ENCODE measurements at regions not wholly inside any gene's neighbourhood (a gene's known extent, or its start where the extent isn't known, plus 50 kb on each side); places are given as distances from the start of the nearest gene placed in this dataset.

DNA sequence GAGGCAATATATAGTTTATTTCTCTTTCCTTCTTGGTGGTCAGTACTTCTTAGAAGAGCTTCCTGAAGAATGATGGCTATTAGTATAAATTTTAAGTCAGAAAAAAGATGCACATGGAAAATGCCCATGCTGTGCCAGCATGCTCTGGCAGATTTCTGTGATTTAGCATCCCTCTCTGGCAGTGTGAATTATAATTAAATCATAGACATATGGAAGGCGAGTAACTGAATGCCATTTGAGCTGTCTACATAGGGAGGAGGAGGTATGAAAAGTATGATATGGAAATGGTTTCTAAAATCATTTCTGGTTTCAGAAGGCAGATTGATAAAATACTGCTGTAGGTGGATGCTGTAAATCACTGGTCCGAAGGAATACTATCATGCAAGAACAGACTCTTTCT, 754.9 kb upstream of the LRATD1 start:
- DNase-seq (ENCODE audit: low read depth in 1 of 2, low spot score in 1 of 2), result no peak
- no peak overlapping the region for H3K27ac ChIP-seq (replicated peaks)
- H3K27me3 ChIP-seq (ENCODE audit: insufficient read depth, poor library complexity, severe bottlenecking), result no peaks in the 10 kb centered on the region
- TF ChIP-seq POLR2AphosphoS5 (IDR thresholded peaks at IDR 0.05; ENCODE audit: low read depth) (no peak), GABPA (IDR thresholded peaks at IDR 0.05; ENCODE audit: low read depth) (no peak), SPI1 (IDR thresholded peaks at IDR 0.05; ENCODE audit: borderline replicate concordance, low read depth) (no peak)
- TF ChIP-seq, protein P1, sequence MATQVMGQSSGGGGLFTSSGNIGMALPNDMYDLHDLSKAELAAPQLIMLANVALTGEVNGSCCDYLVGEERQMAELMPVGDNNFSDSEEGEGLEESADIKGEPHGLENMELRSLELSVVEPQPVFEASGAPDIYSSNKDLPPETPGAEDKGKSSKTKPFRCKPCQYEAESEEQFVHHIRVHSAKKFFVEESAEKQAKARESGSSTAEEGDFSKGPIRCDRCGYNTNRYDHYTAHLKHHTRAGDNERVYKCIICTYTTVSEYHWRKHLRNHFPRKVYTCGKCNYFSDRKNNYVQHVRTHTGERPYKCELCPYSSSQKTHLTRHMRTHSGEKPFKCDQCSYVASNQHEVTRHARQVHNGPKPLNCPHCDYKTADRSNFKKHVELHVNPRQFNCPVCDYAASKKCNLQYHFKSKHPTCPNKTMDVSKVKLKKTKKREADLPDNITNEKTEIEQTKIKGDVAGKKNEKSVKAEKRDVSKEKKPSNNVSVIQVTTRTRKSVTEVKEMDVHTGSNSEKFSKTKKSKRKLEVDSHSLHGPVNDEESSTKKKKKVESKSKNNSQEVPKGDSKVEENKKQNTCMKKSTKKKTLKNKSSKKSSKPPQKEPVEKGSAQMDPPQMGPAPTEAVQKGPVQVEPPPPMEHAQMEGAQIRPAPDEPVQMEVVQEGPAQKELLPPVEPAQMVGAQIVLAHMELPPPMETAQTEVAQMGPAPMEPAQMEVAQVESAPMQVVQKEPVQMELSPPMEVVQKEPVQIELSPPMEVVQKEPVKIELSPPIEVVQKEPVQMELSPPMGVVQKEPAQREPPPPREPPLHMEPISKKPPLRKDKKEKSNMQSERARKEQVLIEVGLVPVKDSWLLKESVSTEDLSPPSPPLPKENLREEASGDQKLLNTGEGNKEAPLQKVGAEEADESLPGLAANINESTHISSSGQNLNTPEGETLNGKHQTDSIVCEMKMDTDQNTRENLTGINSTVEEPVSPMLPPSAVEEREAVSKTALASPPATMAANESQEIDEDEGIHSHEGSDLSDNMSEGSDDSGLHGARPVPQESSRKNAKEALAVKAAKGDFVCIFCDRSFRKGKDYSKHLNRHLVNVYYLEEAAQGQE (IDR thresholded peaks at IDR 0.05; ENCODE audit: insufficient replicate concordance, low read depth), result no peak
- TF ChIP-seq, protein P2, sequence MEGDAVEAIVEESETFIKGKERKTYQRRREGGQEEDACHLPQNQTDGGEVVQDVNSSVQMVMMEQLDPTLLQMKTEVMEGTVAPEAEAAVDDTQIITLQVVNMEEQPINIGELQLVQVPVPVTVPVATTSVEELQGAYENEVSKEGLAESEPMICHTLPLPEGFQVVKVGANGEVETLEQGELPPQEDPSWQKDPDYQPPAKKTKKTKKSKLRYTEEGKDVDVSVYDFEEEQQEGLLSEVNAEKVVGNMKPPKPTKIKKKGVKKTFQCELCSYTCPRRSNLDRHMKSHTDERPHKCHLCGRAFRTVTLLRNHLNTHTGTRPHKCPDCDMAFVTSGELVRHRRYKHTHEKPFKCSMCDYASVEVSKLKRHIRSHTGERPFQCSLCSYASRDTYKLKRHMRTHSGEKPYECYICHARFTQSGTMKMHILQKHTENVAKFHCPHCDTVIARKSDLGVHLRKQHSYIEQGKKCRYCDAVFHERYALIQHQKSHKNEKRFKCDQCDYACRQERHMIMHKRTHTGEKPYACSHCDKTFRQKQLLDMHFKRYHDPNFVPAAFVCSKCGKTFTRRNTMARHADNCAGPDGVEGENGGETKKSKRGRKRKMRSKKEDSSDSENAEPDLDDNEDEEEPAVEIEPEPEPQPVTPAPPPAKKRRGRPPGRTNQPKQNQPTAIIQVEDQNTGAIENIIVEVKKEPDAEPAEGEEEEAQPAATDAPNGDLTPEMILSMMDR (IDR thresholded peaks at IDR 0.05; ENCODE audit: insufficient read depth, low read length), result no peak
- no peak overlapping the region for H3K4me3 ChIP-seq (replicated peaks; ENCODE audit: insufficient read depth, low read length)

GRCh38 chr2:13884291-13884976, 748.1 kb upstream of the LRATD1 start:
- Histone ChIP-seq H3K4me3 (replicated peaks; ENCODE audit: insufficient read depth, low read length) (no peak overlapping the region), H3K27ac (replicated peaks) (no peak overlapping the region), H3K27me3 (ENCODE audit: insufficient read depth, poor library complexity, severe bottlenecking) (no peaks in the 10 kb centered on the region)
- no peak for DNase-seq (ENCODE audit: low read depth in 1 of 2, low spot score in 1 of 2)
- TF ChIP-seq POLR2AphosphoS5 (IDR thresholded peaks at IDR 0.05; ENCODE audit: low read depth) (no peak), GABPA (IDR thresholded peaks at IDR 0.05; ENCODE audit: low read depth) (no peak), SPI1 (IDR thresholded peaks at IDR 0.05; ENCODE audit: borderline replicate concordance, low read depth) (no peak)
- TF ChIP-seq, protein P1 (IDR thresholded peaks at IDR 0.05; ENCODE audit: insufficient replicate concordance, low read depth), result no peak
- TF ChIP-seq, protein P2 (IDR thresholded peaks at IDR 0.05; ENCODE audit: insufficient read depth, low read length), result no peak

DNA sequence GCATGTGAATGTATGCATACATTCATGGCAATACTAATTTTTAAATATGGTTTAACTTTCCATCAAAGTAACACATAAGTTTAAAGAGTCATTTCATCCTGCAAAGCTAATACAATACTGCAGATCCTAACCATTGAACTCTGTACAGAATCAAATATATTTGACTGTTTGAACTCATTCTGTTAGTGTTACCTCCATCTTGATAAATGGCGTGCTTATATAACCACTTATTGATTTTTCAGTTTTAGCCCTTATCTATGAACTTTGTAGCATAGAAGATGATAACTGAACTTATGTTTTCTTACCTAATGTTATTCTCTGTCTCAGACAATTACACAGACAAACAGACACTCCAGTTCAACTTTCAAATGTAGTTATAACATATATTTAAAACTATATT, 731.0 kb upstream of the LRATD1 start:
- TF ChIP-seq SPI1 (IDR thresholded peaks at IDR 0.05; ENCODE audit: borderline replicate concordance, low read depth), result no peak
- TF ChIP-seq, protein P1 (IDR thresholded peaks at IDR 0.05; ENCODE audit: insufficient replicate concordance, low read depth), result no peak
- H3K27ac ChIP-seq (replicated peaks), result no peak overlapping the region
- H3K4me3 ChIP-seq (replicated peaks; ENCODE audit: insufficient read depth, low read length), result no peak overlapping the region
- no peak for DNase-seq (ENCODE audit: low read depth in 1 of 2, low spot score in 1 of 2)
- no peaks in the 10 kb centered on the region for H3K27me3 ChIP-seq (ENCODE audit: insufficient read depth, poor library complexity, severe bottlenecking)
